GM12875 (cell line): ENCODE measurements at regions not wholly inside any gene's neighbourhood (a gene's known extent, or its start where the extent isn't known, plus 50 kb on each side); places are given as distances from the start of the nearest gene placed in this dataset.

Experiments
- H3K4me3 ChIP-seq: one replicate; pipeline ENCODE4 v1.5.1; 2011; ENCODE audit warnings: low read depth, low read length, control low read depth
- CTCF ChIP-seq: IDR thresholded peaks from 2 replicates; pipeline ENCODE4 v1.5.1; 2011; ENCODE audit warnings: low read depth, mild to moderate bottlenecking, control low read depth, inconsistent platforms, low read length, moderate library complexity, borderline replicate concordance; ENCODE audit not compliant: insufficient read depth

DNA sequence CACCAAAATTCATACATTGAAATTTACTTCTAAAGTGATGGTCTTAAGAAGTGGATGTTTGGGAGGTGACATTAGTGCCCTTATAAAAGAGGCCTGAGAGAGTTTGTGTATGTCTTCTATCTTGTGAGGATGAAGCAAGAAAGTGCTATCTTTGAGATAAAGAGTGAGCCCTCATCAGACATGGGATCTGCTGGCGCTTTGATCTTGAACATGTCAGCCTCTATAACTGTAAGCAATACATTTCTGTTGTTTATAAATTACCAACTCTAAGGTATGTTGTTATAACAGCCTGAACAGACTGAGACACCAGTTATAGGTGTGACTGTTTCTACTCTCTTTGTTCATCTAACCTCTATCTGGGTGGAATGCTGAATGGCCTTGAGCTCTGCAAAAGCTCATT lies 54.5 kb upstream of the SETBP1 start:
- no peak overlapping the region for H3K4me3 ChIP-seq
- TF ChIP-seq CTCF = no peak

GRCh38 chr18:44626807-44627206 lies 53.9 kb upstream of the SETBP1 start:
- no peak for TF ChIP-seq CTCF
- no peak overlapping the region for H3K4me3 ChIP-seq

DNA sequence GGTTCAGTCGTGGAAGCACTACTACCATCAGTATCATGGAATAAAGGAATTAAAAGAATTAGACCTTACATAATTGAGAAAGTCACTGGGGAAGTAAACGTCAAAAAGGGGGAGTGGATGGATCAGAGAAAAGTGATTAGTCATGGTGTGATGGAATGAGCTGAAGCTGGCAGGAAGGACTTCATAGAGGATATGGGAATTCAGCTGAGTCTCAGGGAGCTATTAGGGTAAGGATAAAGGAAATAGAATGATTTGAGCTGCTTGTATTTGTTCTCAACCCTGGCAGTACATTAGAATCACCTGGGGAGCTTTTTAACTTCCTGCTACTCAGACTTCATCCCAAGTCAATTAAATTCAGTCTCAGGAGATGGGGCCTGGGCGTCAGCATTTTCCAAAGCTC lies 53.4 kb upstream of the SETBP1 start:
- no peak overlapping the region for H3K4me3 ChIP-seq
- TF ChIP-seq CTCF = no peak

GRCh38 chr18:44629406-44629805 lies 51.3 kb upstream of the SETBP1 start:
- no peak overlapping the region for H3K4me3 ChIP-seq

GRCh38 chr18:44630118-44630517 lies 50.6 kb upstream of the SETBP1 start:
- H3K4me3 ChIP-seq = no peak overlapping the region
- TF ChIP-seq CTCF = no peak

More at GRCh38 chr18:44629406-44629805, 51.3 kb upstream of the SETBP1 start:
- no peak for TF ChIP-seq CTCF
